NK-92 treated with Interleukin-12 subunit alpha and Interleukin-12 subunit beta, amount 100 ng/mL, for 24 hours (cell line): ENCODE measurements at regions not wholly inside any gene's neighbourhood (a gene's known extent, or its start where the extent isn't known, plus 50 kb on each side); places are given as distances from the start of the nearest gene placed in this dataset.

Source experiments
- DNase-seq: peaks from one replicate; lab custom pipeline; 2025; lab: John Stamatoyannopoulos, UW

- no peak for DNase-seq
Measured at GRCh38 chr16:65545413-65545956, 423.6 kb upstream of the CDH11 start.

- DNase-seq = no peak
Measured at GRCh38 chr16:65543781-65544740, 422.2 kb upstream of the CDH11 start.

- DNase-seq = no peak
Measured at GRCh38 chr16:65541646-65542045, 419.8 kb upstream of the CDH11 start.

- no peak for DNase-seq
Measured at GRCh38 chr16:65540901-65541300, 419.0 kb upstream of the CDH11 start.

- no peak for DNase-seq
Measured at GRCh38 chr16:65538976-65539375, 417.1 kb upstream of the CDH11 start.

GRCh38 chr16:65537336-65537735 lies 415.5 kb upstream of the CDH11 start:
- DNase-seq = no peak

GRCh38 chr16:65534121-65534528 lies 412.3 kb upstream of the CDH11 start:
- no peak for DNase-seq

GRCh38 chr16:65532846-65533245 lies 411.0 kb upstream of the CDH11 start:
- DNase-seq = no peak

GRCh38 chr16:65532258-65532657 lies 410.4 kb upstream of the CDH11 start:
- DNase-seq = no peak

GRCh38 chr16:65531475-65531874 lies 409.6 kb upstream of the CDH11 start:
- DNase-seq = no peak

GRCh38 chr16:65525707-65526106 lies 403.8 kb upstream of the CDH11 start:
- DNase-seq = no peak

- no peak for DNase-seq
Measured at GRCh38 chr16:65524997-65525396, 403.1 kb upstream of the CDH11 start.

- no peak for DNase-seq
Measured at GRCh38 chr16:65524231-65524630, 402.4 kb upstream of the CDH11 start.

GRCh38 chr16:65523283-65523944 lies 401.6 kb upstream of the CDH11 start:
- DNase-seq = no peak

- DNase-seq = no peak
Measured at GRCh38 chr16:65522412-65522811, 400.5 kb upstream of the CDH11 start.

- DNase-seq = no peak
Measured at GRCh38 chr16:65521633-65522328, 399.9 kb upstream of the CDH11 start.

- DNase-seq = no peak
Measured at GRCh38 chr16:65519402-65519801, 397.5 kb upstream of the CDH11 start.

- no peak for DNase-seq
Measured at GRCh38 chr16:65515193-65515592, 393.3 kb upstream of the CDH11 start.

GRCh38 chr16:65510850-65511249 lies 389.0 kb upstream of the CDH11 start:
- no peak for DNase-seq

GRCh38 chr16:65510241-65510640 lies 388.4 kb upstream of the CDH11 start:
- DNase-seq = no peak

GRCh38 chr16:65509172-65509571 lies 387.3 kb upstream of the CDH11 start:
- no peak for DNase-seq

- DNase-seq = no peak
Measured at GRCh38 chr16:65500919-65501318, 379.1 kb upstream of the CDH11 start.
